ENCODE measurements at regions not wholly inside any gene's neighbourhood (a gene's known extent, or its start where the extent isn't known, plus 50 kb on each side); places are given as distances from the start of the nearest gene placed in this dataset.

- ATAC-seq (replicated peaks) (no peak), DNase-seq (no peak)
- H3K36me3 Mint-ChIP-seq (ENCODE audit: insufficient read depth), result peaks cover 34% of the 10 kb centered on the region
- H3K27ac Mint-ChIP-seq, result peak overlapping the region in 1 of 2 donors; percentile 30
- H3K4me1 Mint-ChIP-seq (ENCODE audit: low read depth in 2 of 2), result peaks cover 62 to 81% of the 10 kb centered on the region in 2 donors
- H3K27me3 Mint-ChIP-seq, result no peaks in the 10 kb centered on the region
- H3K9me3 Mint-ChIP-seq, result no peaks in the 10 kb centered on the region
- H3K4me3 Mint-ChIP-seq, result peak overlapping the region in 1 of 2 donors; percentile 2
Measured at GRCh38 chr3:141418751-141419150, 50.4 kb downstream of the ZBTB38 start.

GRCh38 chr3:141419946-141420345 is 51.6 kb downstream of the ZBTB38 start:
- H3K36me3 Mint-ChIP-seq (ENCODE audit: insufficient read depth), result peaks cover 32% of the 10 kb centered on the region
- H3K4me1 Mint-ChIP-seq (ENCODE audit: low read depth in 2 of 2), result peaks cover 52 to 70% of the 10 kb centered on the region in 2 donors
- H3K27ac Mint-ChIP-seq, result peak overlapping the region; percentile 15 to 19
- no peaks in the 10 kb centered on the region for H3K27me3 Mint-ChIP-seq
- H3K9me3 Mint-ChIP-seq, result no peaks in the 10 kb centered on the region
- no peak for DNase-seq
- no peak for ATAC-seq (replicated peaks)
- H3K4me3 Mint-ChIP-seq, result no peak overlapping the region

- peaks cover 25% of the 10 kb centered on the region for H3K36me3 Mint-ChIP-seq (ENCODE audit: insufficient read depth)
- H3K27ac Mint-ChIP-seq, result peak overlapping the region; percentile 21 to 69
- no peaks in the 10 kb centered on the region for H3K27me3 Mint-ChIP-seq
- no peak for ATAC-seq (replicated peaks)
- peak overlapping the region in 1 of 2 donors; percentile 65 for H3K4me3 Mint-ChIP-seq
- DNase-seq, result no peak
- peaks cover 52 to 78% of the 10 kb centered on the region in 2 donors for H3K4me1 Mint-ChIP-seq (ENCODE audit: low read depth in 2 of 2)
- H3K9me3 Mint-ChIP-seq, result no peaks in the 10 kb centered on the region
Measured at GRCh38 chr3:141421186-141421585, 52.9 kb downstream of the ZBTB38 start.

GRCh38 chr3:141421639-141422319 is 53.5 kb downstream of the ZBTB38 start:
- DNase-seq (no peak), ATAC-seq (replicated peaks) (no peak)
- Mint-ChIP-seq H3K27me3 (no peaks in the 10 kb centered on the region), H3K36me3 (ENCODE audit: insufficient read depth) (peaks cover 20% of the 10 kb centered on the region), H3K9me3 (no peaks in the 10 kb centered on the region), H3K27ac (peak overlapping the region; percentile 21 to 69), H3K4me1 (ENCODE audit: low read depth in 2 of 2) (peaks cover 51 to 77% of the 10 kb centered on the region in 2 donors), H3K4me3 (peak overlapping the region in 1 of 2 donors; percentile 65)

GRCh38 chr3:141422961-141423582 is 54.8 kb downstream of the ZBTB38 start:
- Mint-ChIP-seq H3K27me3 (no peaks in the 10 kb centered on the region), H3K36me3 (ENCODE audit: insufficient read depth) (peaks cover 12% of the 10 kb centered on the region), H3K27ac (peak overlapping the region in 1 of 2 donors; percentile 90), H3K4me3 (no peak overlapping the region), H3K9me3 (no peaks in the 10 kb centered on the region), H3K4me1 (ENCODE audit: low read depth in 2 of 2) (peaks cover 54 to 82% of the 10 kb centered on the region in 2 donors)
- ATAC-seq (replicated peaks), result no peak
- no peak for DNase-seq

GRCh38 chr3:141425523-141426233 is 57.4 kb downstream of the ZBTB38 start:
- DNase-seq (no peak), ATAC-seq (replicated peaks) (no peak)
- peaks cover 44 to 76% of the 10 kb centered on the region in 2 donors for H3K4me1 Mint-ChIP-seq (ENCODE audit: low read depth in 2 of 2)
- H3K9me3 Mint-ChIP-seq, result no peaks in the 10 kb centered on the region
- peaks cover 8% of the 10 kb centered on the region for H3K36me3 Mint-ChIP-seq (ENCODE audit: insufficient read depth)
- H3K27ac Mint-ChIP-seq, result peak overlapping the region in 1 of 2 donors; percentile 64
- H3K27me3 Mint-ChIP-seq, result no peaks in the 10 kb centered on the region
- H3K4me3 Mint-ChIP-seq, result no peak overlapping the region

- H3K27ac Mint-ChIP-seq, result peak overlapping the region; percentile 38 to 64
- H3K4me1 Mint-ChIP-seq (ENCODE audit: low read depth in 2 of 2), result peaks cover 40 to 69% of the 10 kb centered on the region in 2 donors
- H3K36me3 Mint-ChIP-seq (ENCODE audit: insufficient read depth), result peaks cover 8% of the 10 kb centered on the region
- ATAC-seq (replicated peaks) (no peak), DNase-seq (no peak)
- peak overlapping the region in 1 of 2 donors; percentile 31 for H3K4me3 Mint-ChIP-seq
- H3K27me3 Mint-ChIP-seq, result no peaks in the 10 kb centered on the region
- H3K9me3 Mint-ChIP-seq, result no peaks in the 10 kb centered on the region
Measured at GRCh38 chr3:141426404-141427034, 58.2 kb downstream of the ZBTB38 start.

GRCh38 chr3:141427764-141428163 is 59.1 kb upstream of the RASA2 start:
- Mint-ChIP-seq H3K4me3 (no peak overlapping the region), H3K27me3 (no peaks in the 10 kb centered on the region), H3K4me1 (ENCODE audit: low read depth in 2 of 2) (peaks cover 38 to 69% of the 10 kb centered on the region in 2 donors), H3K36me3 (ENCODE audit: insufficient read depth) (peaks cover 8% of the 10 kb centered on the region), H3K27ac (peak overlapping the region; percentile 64 to 72), H3K9me3 (no peaks in the 10 kb centered on the region)
- ATAC-seq (replicated peaks) (no peak), DNase-seq (no peak)

- DNase-seq (no peak), ATAC-seq (replicated peaks) (no peak)
- no peaks in the 10 kb centered on the region for H3K27me3 Mint-ChIP-seq
- H3K4me3 Mint-ChIP-seq, result peak overlapping the region in 1 of 2 donors; percentile 16
- peaks cover 41 to 67% of the 10 kb centered on the region in 2 donors for H3K4me1 Mint-ChIP-seq (ENCODE audit: low read depth in 2 of 2)
- H3K27ac Mint-ChIP-seq, result peak overlapping the region; percentile 20 to 35
- no peaks in the 10 kb centered on the region for H3K36me3 Mint-ChIP-seq (ENCODE audit: insufficient read depth)
- H3K9me3 Mint-ChIP-seq, result no peaks in the 10 kb centered on the region
Measured at GRCh38 chr3:141429371-141430035, 57.3 kb upstream of the RASA2 start.

- Mint-ChIP-seq H3K9me3 (no peaks in the 10 kb centered on the region), H3K36me3 (ENCODE audit: insufficient read depth) (peaks cover 6% of the 10 kb centered on the region), H3K27me3 (no peaks in the 10 kb centered on the region), H3K4me1 (ENCODE audit: low read depth in 2 of 2) (peaks cover 41 to 63% of the 10 kb centered on the region in 2 donors), H3K27ac (peak overlapping the region; percentile 20 to 35), H3K4me3 (no peak overlapping the region)
- DNase-seq (no peak), ATAC-seq (replicated peaks) (no peak)
Measured at GRCh38 chr3:141430316-141430715, 56.5 kb upstream of the RASA2 start.

- DNase-seq (no peak), ATAC-seq (replicated peaks) (no peak)
- Mint-ChIP-seq H3K27me3 (no peaks in the 10 kb centered on the region), H3K9me3 (no peaks in the 10 kb centered on the region), H3K27ac (peak overlapping the region; percentile 59 to 68), H3K4me1 (ENCODE audit: low read depth in 2 of 2) (peaks cover 30 to 58% of the 10 kb centered on the region in 2 donors), H3K36me3 (ENCODE audit: insufficient read depth) (peaks cover 7% of the 10 kb centered on the region), H3K4me3 (peak overlapping the region in 1 of 2 donors; percentile 16)
Measured at GRCh38 chr3:141431411-141432378, 55.1 kb upstream of the RASA2 start.

- Mint-ChIP-seq H3K4me1 (ENCODE audit: low read depth in 2 of 2) (peaks cover 23 to 50% of the 10 kb centered on the region in 2 donors), H3K27ac (peak overlapping the region in 1 of 2 donors; percentile 23), H3K27me3 (no peaks in the 10 kb centered on the region), H3K36me3 (ENCODE audit: insufficient read depth) (peaks cover 9% of the 10 kb centered on the region), H3K9me3 (no peaks in the 10 kb centered on the region), H3K4me3 (no peak overlapping the region)
- ATAC-seq (replicated peaks) (no peak), DNase-seq (no peak)
Measured at GRCh38 chr3:141432904-141433303, 53.9 kb upstream of the RASA2 start.
